ENCODE measurements at regions not wholly inside any gene's neighbourhood (a gene's known extent, or its start where the extent isn't known, plus 50 kb on each side); places are given as distances from the start of the nearest gene placed in this dataset.

GRCh38 chr14:34024768-34025144, 73.9 kb upstream of the EGLN3 start:
- TF ChIP-seq CTCF (IDR thresholded peaks at IDR 0.05), result no peak
- TF ChIP-seq POLR2A (IDR thresholded peaks at IDR 0.05), result no peak

Data from Peyer's patch (tissue), 4 donors.